Fibroblast of lung (primary cell): ENCODE measurements at regions not wholly inside any gene's neighbourhood (a gene's known extent, or its start where the extent isn't known, plus 50 kb on each side); places are given as distances from the start of the nearest gene placed in this dataset.

Experiments used
- DNase-seq, 2 donors: peaks; one replicate each; pipeline versions ENCODE4 v3.0.0 to v3.0.0-alpha.2; 2010; ENCODE audit warnings: low read depth in 2 of 2
- H2AFZ ChIP-seq: 2 replicates; pipeline ENCODE4 v1.5.1; 2012; ENCODE audit warnings: low read length, control low read depth, inconsistent platforms
- H3K27ac ChIP-seq: 2 replicates; pipeline ENCODE4 v1.5.1; 2011; ENCODE audit warnings: low read length, control low read depth; ENCODE audit not compliant: insufficient read depth
- H3K27me3 ChIP-seq: 2 replicates; pipeline ENCODE4 v1.5.1; 2011; ENCODE audit warnings: mild to moderate bottlenecking, low read length; ENCODE audit not compliant: control insufficient read depth, insufficient read depth
- H3K36me3 ChIP-seq: 2 replicates; pipeline ENCODE4 v1.5.1; 2011; ENCODE audit warnings: low read length; ENCODE audit not compliant: control insufficient read depth, insufficient read depth
- H3K4me1 ChIP-seq: 2 replicates; pipeline ENCODE4 v1.5.1; 2011; ENCODE audit warnings: low read length; ENCODE audit not compliant: control insufficient read depth, insufficient read depth; ENCODE audit errors: extremely low read depth
- H3K4me2 ChIP-seq: 2 replicates; pipeline ENCODE4 v1.5.1; 2011; ENCODE audit warnings: low read length, control low read depth; ENCODE audit not compliant: insufficient read depth; ENCODE audit errors: extremely low read depth
- H3K4me3 ChIP-seq, 4 experiments: fragments of 200-600 bp in 1 of 4; sonication (generic) in 1 of 4; replicated peaks in 1 of 4; 2 replicates each; pipeline ENCODE4 v1.5.1; 2011 to 2016; ENCODE audit warnings: low read length in 4 of 4, low read depth in 3 of 4, mild to moderate bottlenecking in 3 of 4, control low read depth in 2 of 4, inconsistent platforms in 1 of 4, mixed read lengths in 1 of 4; ENCODE audit not compliant: insufficient read depth in 1 of 4; ENCODE audit errors: control extremely low read depth in 1 of 4
- H3K79me2 ChIP-seq: 2 replicates; pipeline ENCODE4 v1.5.1; 2012; ENCODE audit warnings: mild to moderate bottlenecking, low read length, inconsistent platforms; ENCODE audit not compliant: control insufficient read depth, insufficient read depth
- H3K9ac ChIP-seq: 2 replicates; pipeline ENCODE4 v1.5.1; 2011; ENCODE audit warnings: mild to moderate bottlenecking, low read length, control low read depth; ENCODE audit not compliant: insufficient read depth
- H3K9me3 ChIP-seq: 2 replicates; pipeline ENCODE4 v1.5.1; 2012; ENCODE audit warnings: low read depth, low read length; ENCODE audit not compliant: control insufficient read depth, insufficient read depth
- H4K20me1 ChIP-seq: 2 replicates; pipeline ENCODE4 v1.5.1; 2011; ENCODE audit warnings: low read length; ENCODE audit not compliant: control insufficient read depth, insufficient read depth; ENCODE audit errors: extremely low read depth
- EZH2 ChIP-seq: IDR thresholded peaks from 2 replicates; pipeline ENCODE4 v1.5.1; 2012; ENCODE audit warnings: low read length, control low read depth, mild to moderate bottlenecking; ENCODE audit errors: missing control alignments
- TF ChIP-seq, protein P1 (sequence below), 2 donors: IDR thresholded peaks in 1 of 2; conservative IDR thresholded peaks in 1 of 2; 1 replicate in 1 of 2; 2 replicates in 1 of 2; pipeline ENCODE4 v1.5.1; 2011 to 2012; ENCODE audit warnings: low read length in 2 of 2, control low read depth in 1 of 2, inconsistent platforms in 1 of 2, low read depth in 1 of 2, mild to moderate bottlenecking in 1 of 2

DNA sequence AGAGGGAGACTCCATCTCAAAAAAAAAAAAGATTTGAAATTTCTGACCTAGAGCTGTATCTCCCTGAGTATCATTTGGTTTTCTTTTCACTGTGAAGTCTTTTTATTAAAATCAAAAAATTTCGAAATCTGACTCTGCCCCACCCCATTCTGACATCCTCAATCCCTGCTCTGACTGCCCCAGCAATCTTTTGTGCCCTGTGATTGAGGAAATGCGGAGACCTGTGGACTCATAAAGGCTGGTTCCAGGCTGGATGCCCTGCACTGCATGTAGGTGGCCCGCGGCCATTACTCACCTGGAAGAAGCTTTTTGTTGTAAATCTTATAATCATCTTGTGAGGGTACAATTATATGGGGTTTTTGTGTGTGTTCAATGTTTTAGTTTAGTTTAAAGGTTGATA is 147.3 kb upstream of the SEMA6D start:
- DNase-seq = no peak
- no peaks in the 10 kb centered on the region for H3K79me2 ChIP-seq
- H3K9ac ChIP-seq = no peak overlapping the region
- no peak overlapping the region for H3K4me2 ChIP-seq
- no peak for TF ChIP-seq EZH2
- TF ChIP-seq, protein P1, sequence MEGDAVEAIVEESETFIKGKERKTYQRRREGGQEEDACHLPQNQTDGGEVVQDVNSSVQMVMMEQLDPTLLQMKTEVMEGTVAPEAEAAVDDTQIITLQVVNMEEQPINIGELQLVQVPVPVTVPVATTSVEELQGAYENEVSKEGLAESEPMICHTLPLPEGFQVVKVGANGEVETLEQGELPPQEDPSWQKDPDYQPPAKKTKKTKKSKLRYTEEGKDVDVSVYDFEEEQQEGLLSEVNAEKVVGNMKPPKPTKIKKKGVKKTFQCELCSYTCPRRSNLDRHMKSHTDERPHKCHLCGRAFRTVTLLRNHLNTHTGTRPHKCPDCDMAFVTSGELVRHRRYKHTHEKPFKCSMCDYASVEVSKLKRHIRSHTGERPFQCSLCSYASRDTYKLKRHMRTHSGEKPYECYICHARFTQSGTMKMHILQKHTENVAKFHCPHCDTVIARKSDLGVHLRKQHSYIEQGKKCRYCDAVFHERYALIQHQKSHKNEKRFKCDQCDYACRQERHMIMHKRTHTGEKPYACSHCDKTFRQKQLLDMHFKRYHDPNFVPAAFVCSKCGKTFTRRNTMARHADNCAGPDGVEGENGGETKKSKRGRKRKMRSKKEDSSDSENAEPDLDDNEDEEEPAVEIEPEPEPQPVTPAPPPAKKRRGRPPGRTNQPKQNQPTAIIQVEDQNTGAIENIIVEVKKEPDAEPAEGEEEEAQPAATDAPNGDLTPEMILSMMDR (conservative IDR thresholded peaks at IDR 0.05 in 1 of 2, IDR thresholded peaks at IDR 0.05 in 1 of 2; ENCODE audit: low read depth in 1 of 2, low read length in 2 of 2) = no peak
- H3K27ac ChIP-seq = no peak overlapping the region
- H2AFZ ChIP-seq = no peak overlapping the region
- no peak overlapping the region for H3K4me3 ChIP-seq
- H3K27me3 ChIP-seq = no peaks in the 10 kb centered on the region
- peaks cover under 1% of the 10 kb centered on the region for H3K4me1 ChIP-seq
- H3K36me3 ChIP-seq = no peaks in the 10 kb centered on the region
- H4K20me1 ChIP-seq = no peaks in the 10 kb centered on the region
- no peaks in the 10 kb centered on the region for H3K9me3 ChIP-seq

DNA sequence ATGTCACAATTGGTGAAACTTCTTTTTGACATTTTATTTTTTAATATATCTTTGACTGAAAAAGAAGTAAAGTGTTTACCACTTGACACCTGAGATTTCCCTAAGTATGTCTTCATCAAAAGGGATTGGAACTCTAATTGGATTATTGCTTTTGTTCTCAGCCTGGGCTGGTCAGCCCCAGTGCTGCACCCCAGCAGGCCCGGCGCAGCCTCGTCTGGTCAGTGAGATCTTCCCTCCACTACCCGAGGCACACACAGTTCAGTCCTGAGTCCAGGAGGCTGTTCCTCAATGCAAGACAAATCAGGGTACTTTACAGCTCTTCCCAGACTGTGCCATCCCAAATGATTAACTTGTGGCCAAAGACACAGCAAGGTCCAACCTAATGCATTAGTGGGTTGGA is 146.9 kb upstream of the SEMA6D start:
- no peak for TF ChIP-seq EZH2
- TF ChIP-seq, protein P1 (conservative IDR thresholded peaks at IDR 0.05 in 1 of 2, IDR thresholded peaks at IDR 0.05 in 1 of 2; ENCODE audit: low read depth in 1 of 2, low read length in 2 of 2) = no peak
- H3K9ac ChIP-seq = no peak overlapping the region

GRCh38 chr15:47570881-47571640 is 146.2 kb upstream of the SEMA6D start:
- DNase-seq = peak in 1 of 2 donors; percentile 65
- Histone ChIP-seq H3K36me3 (no peaks in the 10 kb centered on the region), H3K27ac (no peak overlapping the region), H4K20me1 (no peaks in the 10 kb centered on the region), H3K27me3 (no peaks in the 10 kb centered on the region), H2AFZ (no peak overlapping the region), H3K4me1 (peaks cover 2% of the 10 kb centered on the region), H3K79me2 (no peaks in the 10 kb centered on the region), H3K9ac (no peak overlapping the region), H3K4me2 (no peak overlapping the region), H3K4me3 (no peak overlapping the region), H3K9me3 (no peaks in the 10 kb centered on the region)
- TF ChIP-seq, protein P1 (conservative IDR thresholded peaks at IDR 0.05 in 1 of 2, IDR thresholded peaks at IDR 0.05 in 1 of 2; ENCODE audit: low read depth in 1 of 2, low read length in 2 of 2) = no peak
- no peak for TF ChIP-seq EZH2

More for the DNA sequence above, 146.9 kb upstream of the SEMA6D start:
- Histone ChIP-seq H3K79me2 (no peaks in the 10 kb centered on the region), H3K4me1 (peaks cover 2% of the 10 kb centered on the region), H3K27ac (no peak overlapping the region), H4K20me1 (no peaks in the 10 kb centered on the region), H3K36me3 (no peaks in the 10 kb centered on the region), H3K9me3 (no peaks in the 10 kb centered on the region), H3K27me3 (no peaks in the 10 kb centered on the region), H3K4me2 (no peak overlapping the region), H3K4me3 (no peak overlapping the region), H2AFZ (no peak overlapping the region)
- no peak for DNase-seq
